ENCODE measurements at regions not wholly inside any gene's neighbourhood (a gene's known extent, or its start where the extent isn't known, plus 50 kb on each side); places are given as distances from the start of the nearest gene placed in this dataset.
"Not testable (repeated sequence)": the region's sequence is repeated elsewhere in the genome, so short reads cannot be mapped to it uniquely, and the experiment has no call there.

GRCh38 chr2:16209799-16210198 lies 269.4 kb downstream of the MYCN start:
- no peak for DNase-seq

GRCh38 chr2:16208921-16209320 lies 268.6 kb downstream of the MYCN start:
- no peak for DNase-seq

GRCh38 chr2:16208241-16208797 lies 268.0 kb downstream of the MYCN start:
- DNase-seq, result no peak

DNA sequence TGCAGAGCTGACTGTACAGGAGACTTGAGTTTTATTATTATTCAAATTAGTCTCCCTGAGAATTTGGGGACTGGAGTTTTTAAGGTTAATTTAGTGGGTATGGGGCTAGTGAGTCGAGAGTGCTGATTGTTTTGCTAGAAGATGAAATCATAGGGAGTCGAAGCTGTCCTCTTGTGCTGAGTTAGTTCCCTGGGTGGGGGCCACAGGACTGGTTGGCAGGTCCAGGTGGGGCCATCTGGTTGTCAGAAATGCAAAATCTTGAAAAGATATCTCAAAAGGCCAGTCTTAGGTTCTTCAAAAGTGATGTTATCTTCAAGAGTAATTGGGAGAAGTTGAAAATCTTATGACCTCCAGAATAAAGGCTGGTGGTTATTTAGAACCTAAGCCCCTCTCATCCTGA lies 267.3 kb downstream of the MYCN start:
- DNase-seq, result no peak

GRCh38 chr2:16207151-16207550 lies 266.8 kb downstream of the MYCN start:
- no peak for DNase-seq

DNA sequence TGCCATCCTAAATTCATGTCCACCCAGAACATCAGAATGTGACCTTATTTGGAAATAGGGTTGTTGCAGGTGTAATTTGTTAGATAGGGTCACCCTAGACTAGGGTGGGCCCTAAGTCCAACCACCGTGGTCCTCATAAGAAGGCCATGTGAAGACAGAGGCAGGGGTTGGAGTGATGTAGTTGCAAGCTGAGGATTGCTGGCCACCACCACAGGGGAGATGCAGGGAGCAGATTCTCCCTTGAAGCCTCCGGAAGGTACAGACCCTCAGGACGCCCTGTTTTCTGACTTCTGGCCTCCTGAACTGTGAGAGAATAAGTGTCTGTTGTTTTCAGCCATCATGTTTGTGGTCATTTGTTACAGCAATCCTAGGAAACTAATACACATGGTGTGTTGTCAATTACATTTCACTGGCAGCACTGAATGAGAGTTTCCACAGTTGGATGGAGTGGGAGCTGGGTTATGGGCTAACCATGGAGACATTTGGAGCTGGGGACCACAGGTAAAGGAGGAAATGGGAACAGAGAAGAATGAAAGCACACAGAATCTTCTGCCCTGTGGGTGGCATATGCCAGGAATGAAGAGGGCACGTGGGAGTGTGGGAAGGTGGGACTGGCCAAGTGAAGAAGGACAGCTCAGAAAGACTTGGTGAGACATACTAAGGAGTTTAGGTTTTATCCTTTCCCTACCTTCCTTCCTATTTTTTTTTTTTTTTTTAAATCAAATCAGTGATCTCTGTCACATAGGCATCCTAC lies 266.0 kb downstream of the MYCN start:
- DNase-seq, result no peak

- DNase-seq, result no peak
Observed at GRCh38 chr2:16205631-16206030, 265.3 kb downstream of the MYCN start.

GRCh38 chr2:16204886-16205620 lies 264.7 kb downstream of the MYCN start:
- no peak for DNase-seq

GRCh38 chr2:16204251-16204650 lies 263.9 kb downstream of the MYCN start:
- no peak for DNase-seq

DNA sequence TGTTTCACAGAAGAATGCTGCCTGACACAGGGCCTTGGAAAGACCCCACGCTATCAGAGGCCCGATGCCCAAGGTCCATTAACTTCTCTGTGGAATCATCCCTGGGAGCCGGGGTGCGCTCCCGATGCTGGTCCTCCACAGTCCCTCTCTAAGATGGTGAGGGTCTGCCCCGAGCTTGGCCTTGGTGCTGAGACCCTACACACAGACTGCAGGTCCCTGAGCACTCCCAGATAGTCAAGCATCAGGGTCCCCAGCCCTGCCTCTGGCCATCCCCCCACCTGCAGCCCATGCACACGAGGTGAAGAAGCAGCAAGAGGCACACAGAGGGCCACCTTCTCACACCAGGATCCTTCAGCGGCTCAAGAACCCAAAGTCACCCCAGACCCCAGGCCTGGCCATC lies 263.3 kb downstream of the MYCN start:
- no peak for DNase-seq

DNA sequence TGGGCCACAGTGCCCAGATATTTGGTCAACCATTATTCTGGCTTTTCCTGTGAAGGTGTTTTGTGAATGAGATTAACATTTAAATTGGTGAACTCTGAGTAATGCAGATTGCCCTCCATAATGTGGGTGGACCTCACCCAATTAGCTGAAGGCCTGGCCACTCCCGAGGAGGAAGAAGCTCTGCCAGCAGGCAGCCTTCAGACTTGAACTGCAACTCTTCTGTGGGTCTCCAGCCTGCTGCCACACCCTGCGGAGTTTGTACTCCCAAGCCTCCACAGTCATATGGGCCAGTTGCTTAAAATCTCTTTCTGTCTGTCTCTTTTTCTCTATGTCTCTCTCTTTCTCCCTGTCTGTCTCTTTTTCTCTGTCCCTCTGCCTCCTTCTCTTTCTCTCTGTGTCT lies 262.7 kb downstream of the MYCN start:
- DNase-seq, result no peak

DNA sequence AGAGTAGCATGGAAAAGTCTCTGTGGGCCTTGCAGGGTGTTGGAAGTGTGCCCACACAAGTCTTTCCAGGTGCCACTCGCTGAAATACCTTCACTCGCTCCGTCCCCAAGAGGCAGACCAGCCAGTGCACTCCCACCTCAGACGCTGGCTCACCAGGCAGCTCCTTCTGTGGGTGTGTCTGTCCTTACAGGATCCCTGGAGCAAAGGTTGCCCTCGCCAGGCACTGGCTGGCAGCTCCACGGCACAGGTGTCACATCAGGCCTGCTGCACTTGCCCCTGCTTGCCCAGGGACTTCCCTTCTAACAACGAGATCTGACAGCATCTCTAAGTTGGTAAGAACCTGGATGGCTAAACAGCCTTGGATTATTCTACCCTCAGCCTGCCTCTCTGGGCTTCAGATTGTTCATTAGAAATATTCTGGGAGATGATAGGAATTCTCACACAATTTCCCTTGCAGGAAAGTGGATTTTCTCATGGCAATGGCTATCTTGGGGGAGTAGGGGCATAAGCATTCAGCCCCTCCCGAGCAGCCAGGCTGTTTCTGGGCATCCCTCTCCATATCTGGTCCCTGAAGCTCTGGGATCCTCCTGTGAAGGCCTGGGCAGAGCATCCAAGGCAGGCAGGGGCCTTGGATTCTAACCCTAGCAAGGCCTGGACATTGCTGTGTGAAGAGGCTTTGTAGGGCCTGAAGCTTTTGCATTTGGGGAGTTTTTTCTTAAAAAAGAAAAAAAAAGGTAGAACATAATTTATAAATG lies 262.1 kb downstream of the MYCN start:
- no peak for DNase-seq

- DNase-seq, result no peak
Observed at GRCh38 chr2:16201848-16202247, 261.5 kb downstream of the MYCN start.

GRCh38 chr2:16200554-16201193 lies 260.3 kb downstream of the MYCN start:
- DNase-seq, result no peak

DNA sequence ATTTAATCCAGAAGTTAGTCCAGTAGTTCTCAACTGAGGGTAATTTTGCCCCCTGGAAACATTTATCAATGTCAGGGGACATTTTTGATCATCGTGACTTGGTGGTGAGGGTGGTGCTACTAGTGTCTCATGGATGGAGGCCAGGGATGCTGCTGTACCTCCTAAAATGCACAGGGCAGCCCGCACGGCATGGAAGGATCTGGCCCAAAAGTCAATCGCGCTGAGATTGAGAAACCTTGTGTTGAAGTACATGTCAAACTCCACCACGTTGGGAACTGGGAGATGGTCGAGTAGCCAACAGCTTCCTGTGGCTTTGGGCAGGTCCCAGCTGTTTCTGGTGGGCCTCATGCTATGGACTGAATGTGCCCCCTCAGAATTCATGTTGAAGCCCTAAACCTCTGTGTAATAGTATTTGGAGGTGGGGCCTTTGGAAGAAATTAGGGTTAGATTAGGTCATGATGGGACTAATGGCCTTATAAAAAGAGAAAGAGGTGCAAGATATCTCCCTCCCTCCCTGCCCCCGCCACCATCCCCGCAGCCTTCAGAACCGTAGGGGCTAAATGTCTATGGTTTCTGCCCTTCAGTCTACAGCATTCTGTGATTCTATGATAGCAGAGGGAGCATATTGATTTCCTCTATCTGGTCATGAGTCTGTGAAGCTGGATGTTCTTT lies 259.7 kb downstream of the MYCN start:
- DNase-seq, result no peak

GRCh38 chr2:16199241-16199640 lies 258.9 kb downstream of the MYCN start:
- DNase-seq, result not testable (repeated sequence)

DNA sequence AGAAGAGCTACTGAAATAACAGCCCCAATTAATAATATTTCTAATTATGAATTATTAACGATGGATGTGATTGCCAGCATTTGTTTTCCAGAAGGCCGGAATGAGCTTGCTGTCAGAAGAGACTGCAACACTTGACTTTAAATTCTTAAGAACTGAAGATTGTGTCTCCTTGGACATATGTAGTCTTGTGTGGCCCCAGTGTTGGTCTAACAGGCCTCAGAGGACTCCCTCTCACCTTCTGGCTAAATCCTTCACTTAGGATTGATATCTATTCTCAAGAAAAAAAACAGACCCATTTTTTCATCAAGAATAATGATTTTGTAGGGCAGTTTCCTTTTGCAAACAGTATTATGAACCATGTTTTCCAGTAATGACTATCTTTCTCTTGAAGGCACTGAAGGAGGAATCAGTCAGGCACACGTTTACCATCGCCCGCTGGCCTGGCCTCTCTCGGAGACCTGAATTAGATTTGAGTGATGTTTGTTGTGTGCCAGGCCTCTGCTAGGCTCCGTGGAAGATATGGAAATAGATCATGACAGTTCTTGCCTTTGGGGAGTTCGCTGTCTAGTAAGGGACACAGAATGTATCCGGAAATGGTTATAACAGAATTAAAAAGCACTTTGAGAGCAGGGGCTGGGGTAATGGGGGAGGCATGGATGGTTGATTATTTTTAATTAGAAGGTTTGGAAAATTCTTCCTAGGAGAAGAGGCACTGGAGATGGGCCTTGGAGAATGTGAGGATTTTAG lies 258.0 kb downstream of the MYCN start:
- DNase-seq, result no peak

GRCh38 chr2:16197504-16198147 lies 257.3 kb downstream of the MYCN start:
- no peak for DNase-seq

DNA sequence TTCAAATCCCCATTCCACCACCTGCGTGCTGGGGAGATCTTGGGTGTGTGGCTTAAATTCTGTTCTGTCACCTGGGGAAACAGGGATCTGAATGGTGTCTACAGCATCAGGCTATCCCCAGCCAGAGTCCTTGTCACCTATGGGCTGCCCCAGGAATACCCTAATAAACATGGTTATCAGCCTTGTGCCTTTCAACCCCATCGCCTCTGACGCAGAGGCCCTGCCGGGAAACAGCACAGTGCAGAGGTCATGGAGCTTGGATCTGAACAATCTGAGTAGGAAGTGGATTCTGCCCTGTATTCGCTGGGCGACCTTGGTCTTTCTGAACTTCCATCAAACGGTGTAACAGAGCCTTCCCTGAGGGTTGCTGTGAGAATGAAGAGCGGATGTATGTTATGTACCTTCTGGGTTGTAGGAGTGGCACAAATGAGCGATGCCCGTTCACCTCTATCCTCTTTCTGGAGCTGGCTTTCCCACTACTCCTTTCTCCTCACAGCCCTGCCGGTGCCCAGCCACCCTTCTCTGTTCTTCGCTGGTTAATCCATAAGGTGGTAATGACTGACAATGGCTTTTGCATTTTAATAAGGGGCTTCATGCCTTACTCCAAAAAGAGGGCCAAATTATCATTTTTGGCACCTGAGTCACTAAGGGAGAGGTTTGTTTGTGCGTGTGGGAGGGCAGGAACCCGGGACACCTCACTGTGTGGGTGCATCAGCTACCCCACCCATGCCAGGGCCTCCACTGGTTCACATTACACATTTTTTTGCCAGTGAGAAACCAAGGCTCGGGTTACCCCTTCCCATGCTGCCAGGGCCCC lies 256.5 kb downstream of the MYCN start:
- DNase-seq, result no peak

DNA sequence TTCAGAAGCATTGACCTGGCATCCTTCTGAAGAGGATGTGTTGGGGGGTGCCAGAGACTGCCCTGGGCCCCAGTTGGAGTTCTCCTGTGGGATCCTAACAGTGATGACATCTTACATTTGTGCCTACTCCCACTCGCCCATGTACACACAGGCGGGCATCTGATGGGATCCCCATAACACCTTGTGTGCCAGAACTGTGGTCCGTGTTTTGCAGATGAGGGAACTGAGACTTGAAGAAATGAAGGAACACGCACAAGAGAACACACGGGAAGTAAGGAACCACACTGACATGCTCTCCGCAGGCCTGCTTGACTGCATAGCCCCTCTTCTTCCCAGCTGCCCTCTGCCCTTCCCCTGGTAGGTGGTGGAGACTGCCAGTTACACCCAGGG lies 255.3 kb downstream of the MYCN start:
- DNase-seq, result no peak

Measured in GF-D8 (cell line).